Osteoblast (primary cell): ENCODE measurements at regions not wholly inside any gene's neighbourhood (a gene's known extent, or its start where the extent isn't known, plus 50 kb on each side); places are given as distances from the start of the nearest gene placed in this dataset.

Experiments
- DNase-seq: peaks from one replicate; pipeline ENCODE4 v3.0.0; 2011; ENCODE audit warnings: low spot score, mixed read lengths; ENCODE audit not compliant: insufficient read length; ENCODE audit errors: missing footprints
- H2AFZ ChIP-seq: 2 replicates; pipeline ENCODE4 v1.6.0; 2011; ENCODE audit warnings: mild to moderate bottlenecking, low read length
- H3K27ac ChIP-seq: 2 replicates; pipeline ENCODE4 v1.5.1; 2011; ENCODE audit warnings: mild to moderate bottlenecking, low read depth, low read length, moderate library complexity
- H3K27me3 ChIP-seq: 2 replicates; pipeline ENCODE4 v1.6.0; 2012; ENCODE audit warnings: mild to moderate bottlenecking, control low read depth, inconsistent platforms, low read length, moderate library complexity; ENCODE audit not compliant: insufficient read depth
- H3K36me3 ChIP-seq: 2 replicates; pipeline ENCODE4 v1.5.1; 2011; ENCODE audit warnings: mild to moderate bottlenecking, low read length, control low read depth, moderate library complexity; ENCODE audit not compliant: insufficient read depth
- H3K4me1 ChIP-seq: 2 replicates; pipeline ENCODE4 v1.5.1; 2011; ENCODE audit warnings: mild to moderate bottlenecking, low read length, control low read depth, moderate library complexity; ENCODE audit not compliant: insufficient read depth
- H3K4me2 ChIP-seq: 2 replicates; pipeline ENCODE4 v1.6.0; 2011; ENCODE audit warnings: mild to moderate bottlenecking, low read length; ENCODE audit not compliant: insufficient read depth
- H3K4me3 ChIP-seq: fragments of 200-600 bp; sonication (generic); 3 replicates; pipeline ENCODE4 v1.5.1; 2012; ENCODE audit warnings: mild to moderate bottlenecking, low read length, inconsistent platforms; ENCODE audit not compliant: insufficient read depth
- H3K79me2 ChIP-seq: 2 replicates; pipeline ENCODE4 v1.6.0; 2012; ENCODE audit warnings: mild to moderate bottlenecking, low read length, control low read depth, inconsistent platforms; ENCODE audit not compliant: insufficient read depth
- H3K9me3 ChIP-seq: 2 replicates; pipeline ENCODE4 v1.5.1; 2011; ENCODE audit warnings: low read depth, low read length, control low read depth
- H4K20me1 ChIP-seq: 2 replicates; pipeline ENCODE4 v1.6.0; 2012; ENCODE audit warnings: mild to moderate bottlenecking, low read length, control low read depth; ENCODE audit not compliant: insufficient read depth
- TF ChIP-seq, protein P1 (sequence below): IDR thresholded peaks from 2 replicates; pipeline ENCODE4 v1.5.1; 2011; ENCODE audit warnings: mild to moderate bottlenecking, low read depth, low read length, moderate library complexity; ENCODE audit errors: extremely low read depth

DNA sequence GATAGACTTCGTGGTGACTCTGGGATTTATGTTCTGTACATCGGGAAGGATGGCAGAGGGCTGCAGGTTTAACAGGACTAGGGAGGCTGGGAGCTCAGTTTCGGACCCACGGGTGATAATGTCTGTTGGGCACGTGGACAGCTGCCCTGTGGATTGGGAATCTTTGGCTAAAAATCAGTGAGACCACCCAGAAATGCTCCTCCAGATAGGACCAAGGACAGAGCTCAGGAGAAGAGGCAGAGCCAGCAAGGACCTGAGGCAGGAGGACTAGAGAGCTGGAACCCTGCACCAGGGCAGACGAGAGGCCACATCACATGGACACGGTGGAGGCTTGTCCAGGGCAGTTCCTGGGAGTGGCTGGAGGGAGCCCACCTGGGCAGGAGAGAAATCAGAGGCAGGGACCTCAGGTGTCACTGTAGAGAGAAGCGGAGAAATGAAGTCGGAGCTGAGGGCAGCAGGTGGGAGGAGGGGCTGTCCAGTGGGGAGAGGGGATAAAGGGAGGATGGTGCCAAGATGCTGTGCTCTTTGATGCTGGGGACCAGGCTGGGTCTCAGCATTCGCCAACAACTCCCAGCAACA is 79.2 kb downstream of the CPZ start:
- Histone ChIP-seq H2AFZ (no peak overlapping the region), H3K36me3 (no peaks in the 10 kb centered on the region), H3K27ac (no peak overlapping the region), H3K27me3 (no peaks in the 10 kb centered on the region), H3K79me2 (no peaks in the 10 kb centered on the region), H4K20me1 (no peaks in the 10 kb centered on the region), H3K9me3 (no peaks in the 10 kb centered on the region), H3K4me3 (no peak overlapping the region), H3K4me1 (no peaks in the 10 kb centered on the region), H3K4me2 (no peak overlapping the region)
- TF ChIP-seq, protein P1, sequence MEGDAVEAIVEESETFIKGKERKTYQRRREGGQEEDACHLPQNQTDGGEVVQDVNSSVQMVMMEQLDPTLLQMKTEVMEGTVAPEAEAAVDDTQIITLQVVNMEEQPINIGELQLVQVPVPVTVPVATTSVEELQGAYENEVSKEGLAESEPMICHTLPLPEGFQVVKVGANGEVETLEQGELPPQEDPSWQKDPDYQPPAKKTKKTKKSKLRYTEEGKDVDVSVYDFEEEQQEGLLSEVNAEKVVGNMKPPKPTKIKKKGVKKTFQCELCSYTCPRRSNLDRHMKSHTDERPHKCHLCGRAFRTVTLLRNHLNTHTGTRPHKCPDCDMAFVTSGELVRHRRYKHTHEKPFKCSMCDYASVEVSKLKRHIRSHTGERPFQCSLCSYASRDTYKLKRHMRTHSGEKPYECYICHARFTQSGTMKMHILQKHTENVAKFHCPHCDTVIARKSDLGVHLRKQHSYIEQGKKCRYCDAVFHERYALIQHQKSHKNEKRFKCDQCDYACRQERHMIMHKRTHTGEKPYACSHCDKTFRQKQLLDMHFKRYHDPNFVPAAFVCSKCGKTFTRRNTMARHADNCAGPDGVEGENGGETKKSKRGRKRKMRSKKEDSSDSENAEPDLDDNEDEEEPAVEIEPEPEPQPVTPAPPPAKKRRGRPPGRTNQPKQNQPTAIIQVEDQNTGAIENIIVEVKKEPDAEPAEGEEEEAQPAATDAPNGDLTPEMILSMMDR, result no peak
- DNase-seq, result peak; percentile 23
